Smooth muscle cell (in vitro differentiated cells): ENCODE measurements at regions not wholly inside any gene's neighbourhood (a gene's known extent, or its start where the extent isn't known, plus 50 kb on each side); places are given as distances from the start of the nearest gene placed in this dataset.

Experiments used
- DNase-seq: peaks from one replicate; lab custom pipeline; 2025; ENCODE audit not compliant: unreplicated experiment; lab: John Stamatoyannopoulos, UW
- H2AFZ ChIP-seq: fragments of 200-600 bp; sonication (generic); 2 replicates; pipeline ENCODE4 v1.6.0; 2016; ENCODE audit warnings: antibody characterized with exemption, low read depth, mild to moderate bottlenecking
- H3F3A ChIP-seq: fragments of 200-600 bp; sonication (generic); 2 replicates; pipeline ENCODE4 v1.6.0; 2017; ENCODE audit warnings: antibody characterized with exemption, low read depth
- H3K27ac ChIP-seq: fragments of 200-600 bp; sonication (generic); 2 replicates; pipeline ENCODE4 v1.5.1; 2016; ENCODE audit warnings: low read depth, mild to moderate bottlenecking
- H3K27me3 ChIP-seq: fragments of 200-600 bp; sonication (generic); 2 replicates; pipeline ENCODE4 v1.6.1; 2016; ENCODE audit warnings: low read depth, mild to moderate bottlenecking
- H3K36me3 ChIP-seq: fragments of 200-600 bp; sonication (generic); 2 replicates; pipeline ENCODE4 v1.5.1; 2016; ENCODE audit warnings: low read depth
- H3K4me1 ChIP-seq: fragments of 200-600 bp; sonication (generic); 2 replicates; pipeline ENCODE4 v1.5.1; 2016; ENCODE audit warnings: low read depth
- H3K4me2 ChIP-seq: fragments of 200-600 bp; sonication (generic); 2 replicates; pipeline ENCODE4 v1.6.0; 2016; ENCODE audit warnings: mild to moderate bottlenecking
- H3K4me3 ChIP-seq: fragments of 200-600 bp; sonication (generic); 2 replicates; pipeline ENCODE4 v1.5.1; 2016; ENCODE audit warnings: mild to moderate bottlenecking
- H3K79me2 ChIP-seq: fragments of 200-600 bp; sonication (generic); 2 replicates; pipeline ENCODE4 v1.6.0; 2016; ENCODE audit warnings: low read depth, mild to moderate bottlenecking
- H3K9ac ChIP-seq: fragments of 200-600 bp; sonication (generic); 2 replicates; pipeline ENCODE4 v1.6.0; 2016; ENCODE audit warnings: low read depth
- H3K9me3 ChIP-seq: fragments of 200-600 bp; sonication (generic); replicated peaks from 2 replicates; pipeline ENCODE4 v1.5.1; 2016; ENCODE audit warnings: low read depth
- H4K20me1 ChIP-seq: fragments of 200-600 bp; sonication (generic); 2 replicates; pipeline ENCODE4 v1.6.0; 2016; ENCODE audit warnings: low read depth
- CTCF ChIP-seq: fragments of 200-600 bp; sonication (generic); IDR thresholded peaks from 2 replicates; pipeline ENCODE4 v1.5.1; 2017; ENCODE audit warnings: borderline replicate concordance, mild to moderate bottlenecking, antibody characterized with exemption; ENCODE audit not compliant: insufficient read depth, poor library complexity, severe bottlenecking
- WGBS: methylation state at CpG from one replicate; pipeline ENCODE4 v1.1.7; 2016; ENCODE audit warnings: low lambda C conversion rate; 5-methylcytosine and 5-hydroxymethylcytosine counted together

GRCh38 chr1:53381790-53382401 is 54.0 kb upstream of the LRP8 start:
- H3F3A ChIP-seq = no peaks in the 10 kb centered on the region
- H2AFZ ChIP-seq = no peak overlapping the region
- no peak overlapping the region for H3K9ac ChIP-seq
- no peaks in the 10 kb centered on the region for H3K79me2 ChIP-seq
- no peak for DNase-seq
- H3K36me3 ChIP-seq = no peaks in the 10 kb centered on the region
- H3K27me3 ChIP-seq = no peaks in the 10 kb centered on the region
- no peak overlapping the region for H3K27ac ChIP-seq
- no peak for TF ChIP-seq CTCF
- no peaks in the 10 kb centered on the region for H4K20me1 ChIP-seq
- WGBS = 75% methylated on average over 8 of the region's 8 CpGs
- no peak overlapping the region for H3K4me2 ChIP-seq
- no peaks in the 10 kb centered on the region for H3K4me1 ChIP-seq
- no peak overlapping the region for H3K4me3 ChIP-seq
- H3K9me3 ChIP-seq = no peaks in the 10 kb centered on the region

GRCh38 chr1:53383136-53383870 is 55.4 kb upstream of the LRP8 start:
- Histone ChIP-seq H3K4me1 (no peaks in the 10 kb centered on the region), H3K27ac (no peak overlapping the region), H4K20me1 (no peaks in the 10 kb centered on the region), H3K9ac (no peak overlapping the region), H3K4me3 (no peak overlapping the region), H3K9me3 (no peaks in the 10 kb centered on the region), H3K27me3 (no peaks in the 10 kb centered on the region), H3K36me3 (no peaks in the 10 kb centered on the region), H3F3A (no peaks in the 10 kb centered on the region), H2AFZ (no peak overlapping the region), H3K4me2 (no peak overlapping the region), H3K79me2 (no peaks in the 10 kb centered on the region)
- 92% methylated on average over 10 of the region's 10 CpGs for WGBS
- TF ChIP-seq CTCF = no peak
- DNase-seq = no peak

- Histone ChIP-seq H3K27ac (no peak overlapping the region), H3K27me3 (no peaks in the 10 kb centered on the region), H3K9ac (no peak overlapping the region), H3K79me2 (no peaks in the 10 kb centered on the region), H3K9me3 (no peaks in the 10 kb centered on the region), H3F3A (no peaks in the 10 kb centered on the region), H2AFZ (no peak overlapping the region), H3K4me3 (no peak overlapping the region), H3K4me2 (no peak overlapping the region), H3K36me3 (no peaks in the 10 kb centered on the region), H3K4me1 (no peaks in the 10 kb centered on the region), H4K20me1 (no peaks in the 10 kb centered on the region)
- 87% methylated on average over 3 of the region's 3 CpGs for WGBS
- no peak for TF ChIP-seq CTCF
- no peak for DNase-seq
Measured at GRCh38 chr1:53384796-53385195, 56.9 kb upstream of the LRP8 start.
